ENCODE measurements at regions not wholly inside any gene's neighbourhood (a gene's known extent, or its start where the extent isn't known, plus 50 kb on each side); places are given as distances from the start of the nearest gene placed in this dataset.

- Histone ChIP-seq H3K4me3 (no peak overlapping the region), H3K9me3 (no peaks in the 10 kb centered on the region), H3K4me1 (no peaks in the 10 kb centered on the region), H3K36me3 (no peaks in the 10 kb centered on the region), H3K27me3 (no peaks in the 10 kb centered on the region), H3K27ac (no peak overlapping the region)
- no peak for TF ChIP-seq POLR2A (IDR thresholded peaks at IDR 0.05)
- no peak for TF ChIP-seq POLR2AphosphoS5 (IDR thresholded peaks at IDR 0.05)
- TF ChIP-seq EP300 (IDR thresholded peaks at IDR 0.05; ENCODE audit: low read depth), result no peak
- no peak for TF ChIP-seq CTCF (IDR thresholded peaks at IDR 0.05)
- intact Hi-C loops (cut with DNase I; ENCODE audit: low total_unique reads), result no loop called here
- in situ Hi-C loops (cut with MboI; ENCODE audit: low pct_ligation_motif_present in 1 of 4, low pct_unique_long_range_greater_than_20kb in 1 of 4, low sequenced_read_pairs in 3 of 4), result no loop called here
- 44 to 71% methylated on average over 5 of the region's 5 CpGs for WGBS, 2 donors (ENCODE audit: low coverage in 1 of 2)
- no peak for DNase-seq
Measured at GRCh38 chr3:191961022-191961421, 500.1 kb downstream of the PYDC2 start.

- Histone ChIP-seq H3K9me3 (no peaks in the 10 kb centered on the region), H3K4me3 (no peak overlapping the region), H3K27ac (no peak overlapping the region), H3K4me1 (no peaks in the 10 kb centered on the region), H3K27me3 (no peaks in the 10 kb centered on the region), H3K36me3 (no peaks in the 10 kb centered on the region)
- intact Hi-C loops (cut with DNase I; ENCODE audit: low total_unique reads), result no loop called here
- no peak for TF ChIP-seq POLR2AphosphoS5 (IDR thresholded peaks at IDR 0.05)
- TF ChIP-seq EP300 (IDR thresholded peaks at IDR 0.05; ENCODE audit: low read depth), result no peak
- TF ChIP-seq POLR2A (IDR thresholded peaks at IDR 0.05), result no peak
- TF ChIP-seq CTCF (IDR thresholded peaks at IDR 0.05), result no peak
- DNase-seq, result no peak
- in situ Hi-C loops (cut with MboI; ENCODE audit: low pct_ligation_motif_present in 1 of 4, low pct_unique_long_range_greater_than_20kb in 1 of 4, low sequenced_read_pairs in 3 of 4), result no loop called here
Measured at GRCh38 chr3:191961529-191961928, 500.6 kb downstream of the PYDC2 start.

GRCh38 chr3:191962324-191962723 is 501.4 kb downstream of the PYDC2 start:
- H3K4me1 ChIP-seq, result no peaks in the 10 kb centered on the region
- in situ Hi-C loops (cut with MboI; ENCODE audit: low pct_ligation_motif_present in 1 of 4, low pct_unique_long_range_greater_than_20kb in 1 of 4, low sequenced_read_pairs in 3 of 4), result no loop called here
- 43% methylated on average over 1 of the region's 1 CpG for WGBS, 2 donors (ENCODE audit: low coverage in 1 of 2)
- no peaks in the 10 kb centered on the region for H3K27me3 ChIP-seq
- no peaks in the 10 kb centered on the region for H3K36me3 ChIP-seq
- TF ChIP-seq POLR2A (IDR thresholded peaks at IDR 0.05) (no peak), POLR2AphosphoS5 (IDR thresholded peaks at IDR 0.05) (no peak), EP300 (IDR thresholded peaks at IDR 0.05; ENCODE audit: low read depth) (no peak), CTCF (IDR thresholded peaks at IDR 0.05) (no peak)
- no peaks in the 10 kb centered on the region for H3K9me3 ChIP-seq
- H3K4me3 ChIP-seq, result no peak overlapping the region
- DNase-seq, result no peak
- intact Hi-C loops (cut with DNase I; ENCODE audit: low total_unique reads), result no loop called here
- H3K27ac ChIP-seq, result no peak overlapping the region

GRCh38 chr3:191963182-191963581 is 502.2 kb downstream of the PYDC2 start:
- intact Hi-C loops (cut with DNase I; ENCODE audit: low total_unique reads), result no loop called here
- WGBS, 2 donors (ENCODE audit: low coverage in 1 of 2), result 67 to 100% methylated on average over 1 to 3 of the region's 3 CpGs
- Histone ChIP-seq H3K27me3 (no peaks in the 10 kb centered on the region), H3K4me1 (no peaks in the 10 kb centered on the region), H3K36me3 (no peaks in the 10 kb centered on the region), H3K4me3 (no peak overlapping the region), H3K27ac (no peak overlapping the region), H3K9me3 (no peaks in the 10 kb centered on the region)
- no peak for DNase-seq
- TF ChIP-seq EP300 (IDR thresholded peaks at IDR 0.05; ENCODE audit: low read depth) (no peak), CTCF (IDR thresholded peaks at IDR 0.05) (no peak), POLR2A (IDR thresholded peaks at IDR 0.05) (no peak), POLR2AphosphoS5 (IDR thresholded peaks at IDR 0.05) (no peak)
- in situ Hi-C loops (cut with MboI; ENCODE audit: low pct_ligation_motif_present in 1 of 4, low pct_unique_long_range_greater_than_20kb in 1 of 4, low sequenced_read_pairs in 3 of 4), result no loop called here

Measured in transverse colon (tissue), 4 donors.